Astrocyte of the spinal cord (primary cell): ENCODE measurements at regions not wholly inside any gene's neighbourhood (a gene's known extent, or its start where the extent isn't known, plus 50 kb on each side); places are given as distances from the start of the nearest gene placed in this dataset.
"Not testable (repeated sequence)": the region's sequence is repeated elsewhere in the genome, so short reads cannot be mapped to it uniquely, and the experiment has no call there.

ENCODE experiments used
- DNase-seq: peaks from one replicate; pipeline ENCODE4 v3.0.0; 2011; ENCODE audit warnings: low read depth, low spot score
- H3K4me3 ChIP-seq: 2 replicates; pipeline ENCODE4 v1.5.1; 2011; ENCODE audit warnings: low read depth, mild to moderate bottlenecking, low read length, moderate library complexity
- CTCF ChIP-seq: IDR thresholded peaks from 2 replicates; pipeline ENCODE4 v1.5.1; 2012; ENCODE audit warnings: low read depth, mild to moderate bottlenecking, low read length, inconsistent platforms
- in situ Hi-C: cut with HindIII; loops from 2 replicates; pipeline ENCODE4 v1.10.0; 2017; ENCODE audit warnings: low sequenced_read_pairs

GRCh38 chr15:75770131-75770530, 57.5 kb upstream of the CSPG4 start:
- in situ Hi-C loops: no loop called here
- no peak overlapping the region for H3K4me3 ChIP-seq
- no peak for DNase-seq
- TF ChIP-seq CTCF: no peak

- DNase-seq, H3K4me3 ChIP-seq, in situ Hi-C loops: not testable (repeated sequence)
These were observed 55.9 kb upstream of the CSPG4 start for GRCh38 chr15:75768526-75768925.

- H3K4me3 ChIP-seq, in situ Hi-C loops, DNase-seq: not testable (repeated sequence)
These were observed 53.1 kb upstream of the CSPG4 start for GRCh38 chr15:75765551-75766305.

- DNase-seq, H3K4me3 ChIP-seq, in situ Hi-C loops: not testable (repeated sequence)
These were observed 52.4 kb upstream of the CSPG4 start for GRCh38 chr15:75764845-75765550.

GRCh38 chr15:75763635-75764600, 51.3 kb upstream of the CSPG4 start:
- DNase-seq, in situ Hi-C loops, H3K4me3 ChIP-seq: not testable (repeated sequence)

- no peak for TF ChIP-seq CTCF
- no peak overlapping the region for H3K4me3 ChIP-seq
- in situ Hi-C loops: no loop called here
- DNase-seq: no peak
These were observed 50.5 kb upstream of the CSPG4 start for GRCh38 chr15:75763137-75763611.
